A673 (cell line): ENCODE measurements at regions not wholly inside any gene's neighbourhood (a gene's known extent, or its start where the extent isn't known, plus 50 kb on each side); places are given as distances from the start of the nearest gene placed in this dataset.

ENCODE experiments used
- CTCF ChIP-seq: fragments of 300-800, 200-600 bp; sonication (generic); conservative IDR thresholded peaks from 2 replicates; pipeline ENCODE4 v1.5.1; 2017; ENCODE audit warnings: low read depth, mild to moderate bottlenecking, antibody characterized with exemption, low read length, moderate library complexity, mixed read lengths
- EZH2 ChIP-seq: fragments of 200-600 bp; sonication (generic); IDR thresholded peaks from 2 replicates; pipeline ENCODE4 v1.6.1; 2017; ENCODE audit warnings: borderline replicate concordance, low read depth, mild to moderate bottlenecking, mixed read lengths, antibody characterized with exemption, low read length; ENCODE audit not compliant: poor library complexity, severe bottlenecking

DNA sequence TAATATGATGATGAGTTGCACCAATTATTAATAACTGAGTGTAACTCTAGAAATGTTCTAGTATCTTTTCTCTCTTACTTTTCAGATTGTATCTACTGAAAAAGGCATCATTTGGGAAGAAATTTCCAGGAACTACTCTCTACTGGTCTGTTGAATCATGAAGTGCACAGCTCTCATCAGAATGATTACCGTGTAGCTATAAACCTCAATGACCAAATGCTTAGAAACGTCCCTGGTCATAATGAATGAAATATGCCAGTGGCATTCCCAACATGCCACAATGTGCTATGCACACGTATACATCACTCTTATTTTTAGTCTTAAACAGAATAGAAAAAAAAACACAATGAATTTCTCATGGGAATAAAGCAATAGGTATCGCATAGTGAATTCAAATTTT is 534.3 kb upstream of the OLFM3 start:
- no peak for TF ChIP-seq CTCF
- no peak for TF ChIP-seq EZH2
